ENCODE measurements at regions not wholly inside any gene's neighbourhood (a gene's known extent, or its start where the extent isn't known, plus 50 kb on each side); places are given as distances from the start of the nearest gene placed in this dataset.

DNA sequence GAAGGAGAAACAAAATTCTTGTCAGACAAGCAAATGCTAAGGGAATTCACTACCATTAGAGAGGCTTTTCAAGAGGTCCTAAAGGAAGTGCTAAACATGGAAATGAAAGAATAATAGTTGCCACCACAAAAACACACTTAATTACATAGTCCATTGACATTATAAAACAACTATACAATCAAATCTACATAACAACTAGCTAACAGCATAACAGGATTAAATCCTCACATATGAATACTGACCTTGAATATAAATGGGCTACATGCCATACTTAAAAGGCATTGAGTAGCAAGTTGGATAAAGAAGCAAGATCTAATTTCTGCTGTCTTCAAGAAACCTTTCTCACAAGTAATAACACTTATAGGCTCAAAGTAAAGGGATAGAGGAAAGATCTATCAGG is 811.5 kb upstream of the CITED2 start:
- TF ChIP-seq, protein P1, sequence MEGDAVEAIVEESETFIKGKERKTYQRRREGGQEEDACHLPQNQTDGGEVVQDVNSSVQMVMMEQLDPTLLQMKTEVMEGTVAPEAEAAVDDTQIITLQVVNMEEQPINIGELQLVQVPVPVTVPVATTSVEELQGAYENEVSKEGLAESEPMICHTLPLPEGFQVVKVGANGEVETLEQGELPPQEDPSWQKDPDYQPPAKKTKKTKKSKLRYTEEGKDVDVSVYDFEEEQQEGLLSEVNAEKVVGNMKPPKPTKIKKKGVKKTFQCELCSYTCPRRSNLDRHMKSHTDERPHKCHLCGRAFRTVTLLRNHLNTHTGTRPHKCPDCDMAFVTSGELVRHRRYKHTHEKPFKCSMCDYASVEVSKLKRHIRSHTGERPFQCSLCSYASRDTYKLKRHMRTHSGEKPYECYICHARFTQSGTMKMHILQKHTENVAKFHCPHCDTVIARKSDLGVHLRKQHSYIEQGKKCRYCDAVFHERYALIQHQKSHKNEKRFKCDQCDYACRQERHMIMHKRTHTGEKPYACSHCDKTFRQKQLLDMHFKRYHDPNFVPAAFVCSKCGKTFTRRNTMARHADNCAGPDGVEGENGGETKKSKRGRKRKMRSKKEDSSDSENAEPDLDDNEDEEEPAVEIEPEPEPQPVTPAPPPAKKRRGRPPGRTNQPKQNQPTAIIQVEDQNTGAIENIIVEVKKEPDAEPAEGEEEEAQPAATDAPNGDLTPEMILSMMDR (IDR thresholded peaks at IDR 0.05; ENCODE audit: low read depth, low read length): no peak
- TF ChIP-seq POLR2A (IDR thresholded peaks at IDR 0.05; ENCODE audit: extremely low read depth, insufficient read length): no peak
- TF ChIP-seq, protein P2, sequence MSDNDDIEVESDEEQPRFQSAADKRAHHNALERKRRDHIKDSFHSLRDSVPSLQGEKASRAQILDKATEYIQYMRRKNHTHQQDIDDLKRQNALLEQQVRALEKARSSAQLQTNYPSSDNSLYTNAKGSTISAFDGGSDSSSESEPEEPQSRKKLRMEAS (IDR thresholded peaks at IDR 0.05; ENCODE audit: low read depth, low read length): no peak
- TF ChIP-seq MYC (IDR thresholded peaks at IDR 0.05; ENCODE audit: low read depth, low read length): no peak
